Ascending aorta (tissue), 2 donors: ENCODE measurements at regions not wholly inside any gene's neighbourhood (a gene's known extent, or its start where the extent isn't known, plus 50 kb on each side); places are given as distances from the start of the nearest gene placed in this dataset.
"Not testable (repeated sequence)": the region's sequence is repeated elsewhere in the genome, so short reads cannot be mapped to it uniquely, and the experiment has no call there.

Source experiments
- DNase-seq, 2 donors: peaks; one replicate each; pipeline ENCODE4 v3.0.0-alpha.2; 2019; ENCODE audit warnings: low spot score in 2 of 2
- H3K27ac ChIP-seq, 2 donors: fragments of 200-600 bp; sonication (generic); one replicate each; pipeline ENCODE4 v1.5.1; 2016 to 2017; ENCODE audit warnings: mild to moderate bottlenecking in 1 of 2
- H3K27me3 ChIP-seq: fragments of 200-600 bp; sonication (generic); one replicate; pipeline ENCODE4 v1.5.1; 2017
- H3K36me3 ChIP-seq, 2 donors: fragments of 200-600 bp; sonication (generic); one replicate each; pipeline ENCODE4 v1.5.1; 2016
- H3K4me1 ChIP-seq, 2 donors: fragments of 200-600 bp; sonication (generic); one replicate each; pipeline ENCODE4 v1.5.1; 2016 to 2017; ENCODE audit warnings: mild to moderate bottlenecking in 1 of 2
- H3K4me3 ChIP-seq, 2 donors: fragments of 200-600 bp; sonication (generic); one replicate each; pipeline ENCODE4 v1.5.1; 2016 to 2017; ENCODE audit warnings: mild to moderate bottlenecking in 1 of 2
- H3K9me3 ChIP-seq, 2 donors: fragments of 200-600 bp; sonication (generic); one replicate each; pipeline ENCODE4 v1.5.1; 2016
- CTCF ChIP-seq, 3 experiments: fragments of 200-600 bp in 2 of 3; fragments of 450-650 bp in 1 of 3; sonication (generic) in 2 of 3; IDR thresholded peaks; one replicate each; pipeline ENCODE4 v1.5.1; 2016 to 2019; ENCODE audit warnings: antibody characterized with exemption in 3 of 3, mild to moderate bottlenecking in 1 of 3, moderate library complexity in 1 of 3
- intact Hi-C: fragments of 100-400 bp; cut with DNase I; formaldehyde crosslinking; loops from one replicate; pipeline ENCODE4 v1.15.1; 2023

- Histone ChIP-seq H3K36me3 (no peaks in the 10 kb centered on the region), H3K4me3 (no peak overlapping the region), H3K9me3 (no peaks in the 10 kb centered on the region), H3K4me1 (no peaks in the 10 kb centered on the region), H3K27me3 (no peaks in the 10 kb centered on the region), H3K27ac (no peak overlapping the region)
- intact Hi-C loops, result no loop called here
- DNase-seq, result no peak
- no peak for TF ChIP-seq CTCF (IDR thresholded peaks at IDR 0.05)
Observed at GRCh38 chr4:127001933-127002332, 630.8 kb upstream of the INTU start.

- DNase-seq, result no peak
- H3K4me1 ChIP-seq, result no peaks in the 10 kb centered on the region
- intact Hi-C loops, result no loop called here
- no peaks in the 10 kb centered on the region for H3K9me3 ChIP-seq
- H3K27me3 ChIP-seq, result no peaks in the 10 kb centered on the region
- H3K27ac ChIP-seq, result no peak overlapping the region
- no peaks in the 10 kb centered on the region for H3K36me3 ChIP-seq
- no peak overlapping the region for H3K4me3 ChIP-seq
- TF ChIP-seq CTCF (IDR thresholded peaks at IDR 0.05), result no peak
Observed at GRCh38 chr4:127006446-127006877, 626.3 kb upstream of the INTU start.

- Histone ChIP-seq H3K27ac (no peak overlapping the region), H3K9me3 (no peaks in the 10 kb centered on the region), H3K27me3 (no peaks in the 10 kb centered on the region), H3K4me1 (no peaks in the 10 kb centered on the region), H3K36me3 (no peaks in the 10 kb centered on the region), H3K4me3 (no peak overlapping the region)
- no peak for TF ChIP-seq CTCF (IDR thresholded peaks at IDR 0.05)
- intact Hi-C loops, result no loop called here
- no peak for DNase-seq
Observed at GRCh38 chr4:127007305-127007704, 625.5 kb upstream of the INTU start.

- DNase-seq, result no peak
- no peaks in the 10 kb centered on the region for H3K9me3 ChIP-seq
- intact Hi-C loops, result no loop called here
- TF ChIP-seq CTCF (IDR thresholded peaks at IDR 0.05), result no peak
- H3K36me3 ChIP-seq, result no peaks in the 10 kb centered on the region
- no peaks in the 10 kb centered on the region for H3K27me3 ChIP-seq
- no peak overlapping the region for H3K27ac ChIP-seq
- no peaks in the 10 kb centered on the region for H3K4me1 ChIP-seq
- no peak overlapping the region for H3K4me3 ChIP-seq
Observed at GRCh38 chr4:127012549-127012948, 620.2 kb upstream of the INTU start.

- no peaks in the 10 kb centered on the region for H3K36me3 ChIP-seq
- no peak for TF ChIP-seq CTCF (IDR thresholded peaks at IDR 0.05)
- H3K27me3 ChIP-seq, result no peaks in the 10 kb centered on the region
- DNase-seq, result no peak
- no peak overlapping the region for H3K27ac ChIP-seq
- no peak overlapping the region for H3K4me3 ChIP-seq
- intact Hi-C loops, result no loop called here
- H3K9me3 ChIP-seq, result no peaks in the 10 kb centered on the region
- no peaks in the 10 kb centered on the region for H3K4me1 ChIP-seq
Observed at GRCh38 chr4:127015667-127016117, 617.1 kb upstream of the INTU start.

- Histone ChIP-seq H3K36me3 (no peaks in the 10 kb centered on the region), H3K4me3 (no peak overlapping the region), H3K27ac (no peak overlapping the region), H3K4me1 (no peaks in the 10 kb centered on the region), H3K27me3 (no peaks in the 10 kb centered on the region), H3K9me3 (no peaks in the 10 kb centered on the region)
- TF ChIP-seq CTCF (IDR thresholded peaks at IDR 0.05), result no peak
- intact Hi-C loops, result no loop called here
- DNase-seq, result no peak
Observed at GRCh38 chr4:127018381-127018780, 614.4 kb upstream of the INTU start.

- H3K4me3 ChIP-seq, DNase-seq, H3K36me3 ChIP-seq, intact Hi-C loops, H3K4me1 ChIP-seq, H3K27ac ChIP-seq, H3K27me3 ChIP-seq, H3K9me3 ChIP-seq: not testable (repeated sequence)
Observed at GRCh38 chr4:127020831-127021230, 611.9 kb upstream of the INTU start.
